H9 (cell line): ENCODE measurements at regions not wholly inside any gene's neighbourhood (a gene's known extent, or its start where the extent isn't known, plus 50 kb on each side); places are given as distances from the start of the nearest gene placed in this dataset.

Experiments used
- DNase-seq: peaks from one replicate; pipeline ENCODE4 v3.0.0-alpha.2; 2017
- H2AFZ ChIP-seq: one replicate; pipeline ENCODE4 v1.6.1; 2013; ENCODE audit warnings: mild to moderate bottlenecking, low read length, control low read depth, moderate library complexity
- H2AK5ac ChIP-seq: 2 replicates; pipeline ENCODE4 v1.6.1; 2013; ENCODE audit warnings: low read length, control low read depth, mixed read lengths; ENCODE audit not compliant: insufficient read length
- H2BK120ac ChIP-seq: one replicate; pipeline ENCODE4 v1.6.1; 2013; ENCODE audit warnings: low read depth, mild to moderate bottlenecking, low read length, control low read depth, inconsistent platforms; ENCODE audit not compliant: poor library complexity, severe bottlenecking
- H2BK12ac ChIP-seq: 2 replicates; pipeline ENCODE4 v1.6.1; 2013; ENCODE audit warnings: low read length, control low read depth, mixed read lengths, low read depth; ENCODE audit not compliant: insufficient read length
- H2BK15ac ChIP-seq: 2 replicates; pipeline ENCODE4 v1.6.1; 2013; ENCODE audit warnings: low read depth, low read length, control low read depth
- H2BK20ac ChIP-seq: one replicate; pipeline ENCODE4 v1.6.1; 2013; ENCODE audit warnings: low read depth, mild to moderate bottlenecking, low read length, control low read depth, inconsistent platforms; ENCODE audit not compliant: poor library complexity, severe bottlenecking
- H2BK5ac ChIP-seq: 2 replicates; pipeline ENCODE4 v1.6.1; 2013; ENCODE audit warnings: low read length, control low read depth, mixed read lengths; ENCODE audit not compliant: insufficient read length
- H3K14ac ChIP-seq: 2 replicates; pipeline ENCODE4 v1.6.1; 2013; ENCODE audit warnings: low read length, control low read depth; ENCODE audit not compliant: insufficient read depth
- H3K18ac ChIP-seq: 2 replicates; pipeline ENCODE4 v1.6.1; 2013; ENCODE audit warnings: low read depth, mild to moderate bottlenecking, mixed read lengths, low read length, control low read depth; ENCODE audit not compliant: insufficient read length
- H3K23ac ChIP-seq: 2 replicates; pipeline ENCODE4 v1.6.1; 2013; ENCODE audit warnings: low read length, control low read depth, mixed read lengths, low read depth; ENCODE audit not compliant: insufficient read length
- H3K23me2 ChIP-seq: 2 replicates; pipeline ENCODE4 v1.6.1; 2013; ENCODE audit warnings: low read depth, mild to moderate bottlenecking, mixed read lengths, low read length, control low read depth; ENCODE audit not compliant: insufficient read length, poor library complexity, severe bottlenecking
- H3K27ac ChIP-seq: 2 replicates; pipeline ENCODE4 v1.5.1; 2013; ENCODE audit warnings: low read length, control low read depth, mixed read lengths, low read depth; ENCODE audit not compliant: insufficient read length
- H3K27me3 ChIP-seq: 2 replicates; pipeline ENCODE4 v1.6.1; 2013; ENCODE audit warnings: low read length, control low read depth, inconsistent platforms; ENCODE audit not compliant: insufficient read depth
- H3K4ac ChIP-seq: 2 replicates; pipeline ENCODE4 v1.6.1; 2013; ENCODE audit warnings: low read depth, mild to moderate bottlenecking, control low read depth, inconsistent platforms, low read length, moderate library complexity
- H3K4me1 ChIP-seq: 2 replicates; pipeline ENCODE4 v1.6.1; 2013; ENCODE audit warnings: low read length, control low read depth, inconsistent platforms; ENCODE audit not compliant: insufficient read depth
- H3K4me2 ChIP-seq: 2 replicates; pipeline ENCODE4 v1.6.1; 2013; ENCODE audit warnings: low read length, control low read depth, mixed read lengths; ENCODE audit not compliant: insufficient read length, insufficient read depth
- H3K56ac ChIP-seq: 2 replicates; pipeline ENCODE4 v1.6.1; 2013; ENCODE audit warnings: low read depth, mild to moderate bottlenecking, mixed read lengths, low read length, control low read depth; ENCODE audit not compliant: insufficient read length
- H3K79me1 ChIP-seq: 2 replicates; pipeline ENCODE4 v1.6.1; 2013; ENCODE audit warnings: low read depth, mild to moderate bottlenecking, moderate library complexity, low read length, control low read depth, inconsistent platforms; ENCODE audit not compliant: insufficient read depth, poor library complexity, severe bottlenecking
- H3K79me2 ChIP-seq: 2 replicates; pipeline ENCODE4 v1.6.1; 2013; ENCODE audit warnings: low read length, control low read depth, inconsistent platforms; ENCODE audit not compliant: insufficient read depth
- H3K9ac ChIP-seq: 2 replicates; pipeline ENCODE4 v1.6.1; 2013; ENCODE audit warnings: low read length, control low read depth, mixed read lengths; ENCODE audit not compliant: insufficient read length; ENCODE audit errors: extremely low read depth
- H3K9me3 ChIP-seq: one replicate; pipeline ENCODE4 v1.6.1; 2013; ENCODE audit warnings: low read depth, low read length, inconsistent platforms; ENCODE audit not compliant: control insufficient read depth
- H3T11ph ChIP-seq: one replicate; pipeline ENCODE4 v1.6.1; 2013; ENCODE audit warnings: mild to moderate bottlenecking, low read length, control low read depth, inconsistent platforms
- H4K20me1 ChIP-seq: one replicate; pipeline ENCODE4 v1.6.1; 2013; ENCODE audit not compliant: control insufficient read depth, insufficient read length, insufficient read depth
- H4K5ac ChIP-seq: 2 replicates; pipeline ENCODE4 v1.6.1; 2013; ENCODE audit warnings: low read depth, mild to moderate bottlenecking, mixed read lengths, low read length, control low read depth; ENCODE audit not compliant: insufficient read length
- H4K8ac ChIP-seq: replicated peaks from 2 replicates; pipeline ENCODE4 v1.6.1; 2013; ENCODE audit warnings: low read length, control low read depth, mixed read lengths, low read depth; ENCODE audit not compliant: insufficient read length
- H4K91ac ChIP-seq: 2 replicates; pipeline ENCODE4 v1.6.1; 2013; ENCODE audit warnings: low read depth, mild to moderate bottlenecking, moderate library complexity, mixed read lengths, low read length, control low read depth; ENCODE audit not compliant: insufficient read length
- H3K27ac Mint-ChIP-seq, 3 experiments: 2 replicates in 2 of 3; 3 replicates in 1 of 3; pipeline ENCODE4 v1.8.0; 2020 to 2021; ENCODE audit warnings: mixed read lengths in 3 of 3, mild to moderate bottlenecking in 1 of 3, moderate library complexity in 1 of 3
- H3K27me3 Mint-ChIP-seq: 2 replicates; pipeline ENCODE4 v1.8.0; 2021; ENCODE audit warnings: low read depth, mild to moderate bottlenecking, moderate library complexity, mixed read lengths
- H3K36me3 Mint-ChIP-seq, 3 experiments: 2 replicates in 2 of 3; 3 replicates in 1 of 3; pipeline ENCODE4 v1.8.0; 2020 to 2021; ENCODE audit warnings: low read depth in 3 of 3, mixed read lengths in 3 of 3; ENCODE audit not compliant: insufficient read depth in 1 of 3
- H3K4me1 Mint-ChIP-seq, 2 experiments: 2 replicates each; pipeline ENCODE4 v1.8.0; 2020; ENCODE audit warnings: mixed read lengths in 2 of 2
- H3K4me3 Mint-ChIP-seq, 2 experiments: 2 replicates in 1 of 2; 3 replicates in 1 of 2; pipeline ENCODE4 v1.8.0; 2020 to 2021; ENCODE audit warnings: mild to moderate bottlenecking in 2 of 2, mixed read lengths in 2 of 2, moderate library complexity in 1 of 2
- H3K9me3 Mint-ChIP-seq, 2 experiments: 2 replicates in 1 of 2; 3 replicates in 1 of 2; pipeline ENCODE4 v1.8.0; 2020; ENCODE audit warnings: mild to moderate bottlenecking in 2 of 2, mixed read lengths in 2 of 2, moderate library complexity in 1 of 2
- CTCF ChIP-seq: fragments of 200-600 bp; sonication (generic); conservative IDR thresholded peaks from 3 replicates; pipeline ENCODE4 v1.8.0; 2021; ENCODE audit warnings: antibody characterized with exemption, mild to moderate bottlenecking
- WGBS: extraction: QIAGEN DNeasy Blood & Tissue Kit; methylation state at CpG from one replicate; pipeline ENCODE4 v1.1.7; 2013; ENCODE audit warnings: missing lambda C conversion rate, low lambda C conversion rate, mixed read lengths; ENCODE audit not compliant: insufficient read length; ENCODE audit errors: extremely low coverage; 5-methylcytosine and 5-hydroxymethylcytosine counted together

- Histone ChIP-seq H3K4me1 (peaks cover 7% of the 10 kb centered on the region; the same call in 1 of the 2 replicates), H3T11ph (no peak overlapping the region), H3K4me2 (no peak overlapping the region), H3K18ac (no peak overlapping the region), H2AFZ (no peak overlapping the region), H3K14ac (no peak overlapping the region), H3K23me2 (no peaks in the 10 kb centered on the region), H4K5ac (no peak overlapping the region), H3K27ac (no peak overlapping the region), H2AK5ac (no peak overlapping the region), H4K8ac (no peak overlapping the region), H3K56ac (no peak overlapping the region), H3K79me2 (no peaks in the 10 kb centered on the region), H3K27me3 (no peaks in the 10 kb centered on the region), H3K9ac (no peak overlapping the region), H3K9me3 (no peaks in the 10 kb centered on the region), H4K91ac (no peak overlapping the region), H4K20me1 (no peaks in the 10 kb centered on the region), H3K79me1 (no peaks in the 10 kb centered on the region), H2BK20ac (no peak overlapping the region), H2BK15ac (no peak overlapping the region), H3K23ac (no peak overlapping the region), H2BK12ac (no peak overlapping the region), H2BK5ac (no peak overlapping the region), H2BK120ac (no peak overlapping the region), H3K4ac (no peak overlapping the region)
- H3K36me3 Mint-ChIP-seq, result peaks cover 4 to 11% (median 8%) of the 10 kb centered on the region in 3 experiments; a peak in 4 of 7 replicates
- peaks cover 3 to 6% of the 10 kb centered on the region in 2 experiments; a peak in 2 of 5 replicates for H3K9me3 Mint-ChIP-seq
- no peak for DNase-seq
- H3K4me3 Mint-ChIP-seq, result peak overlapping the region in 1 of 2 experiments; percentile 24; a peak in 1 of 5 replicates
- TF ChIP-seq CTCF, result no peak
- H3K4me1 Mint-ChIP-seq, result peaks cover 27 to 29% of the 10 kb centered on the region in 2 experiments
- no peaks in the 10 kb centered on the region for H3K27me3 Mint-ChIP-seq
- WGBS, result no CpG with 5 or more reads among the region's 8 CpGs
- H3K27ac Mint-ChIP-seq, result peak overlapping the region in 2 of 3 experiments; percentile 18 to 92; a peak in 5 of 7 replicates
Measured at GRCh38 chr1:87428883-87429282, 100.2 kb downstream of the LMO4 start.
